NT2/D1 (cell line): ENCODE measurements at regions not wholly inside any gene's neighbourhood (a gene's known extent, or its start where the extent isn't known, plus 50 kb on each side); places are given as distances from the start of the nearest gene placed in this dataset.
A peak's percentile ranks its signal among the peaks of the same experiment; 100 is the strongest.
"Not testable (repeated sequence)": the region's sequence is repeated elsewhere in the genome, so short reads cannot be mapped to it uniquely, and the experiment has no call there.

Experiments used
- DNase-seq: peaks from one replicate; pipeline ENCODE4 v3.0.0-alpha.2; 2011; ENCODE audit warnings: low read depth, low spot score
- H3K27me3 ChIP-seq: 2 replicates; pipeline ENCODE4 v1.6.0; 2011; ENCODE audit warnings: mild to moderate bottlenecking; ENCODE audit not compliant: insufficient read length, insufficient read depth
- H3K36me3 ChIP-seq: 2 replicates; pipeline ENCODE4 v1.6.1; 2011; ENCODE audit warnings: mild to moderate bottlenecking, low read length, mixed read lengths; ENCODE audit not compliant: insufficient read depth, insufficient read length
- H3K4me1 ChIP-seq: 2 replicates; pipeline ENCODE4 v1.5.1; 2011; ENCODE audit not compliant: insufficient read depth, insufficient read length
- H3K4me3 ChIP-seq: 2 replicates; pipeline ENCODE4 v1.5.1; 2011; ENCODE audit warnings: low read depth; ENCODE audit not compliant: insufficient read length
- H3K9ac ChIP-seq: 2 replicates; pipeline ENCODE4 v1.6.0; 2011; ENCODE audit warnings: low read depth; ENCODE audit not compliant: insufficient read length
- H3K9me3 ChIP-seq: 2 replicates; pipeline ENCODE4 v1.5.1; 2011; ENCODE audit warnings: mild to moderate bottlenecking, low read length; ENCODE audit not compliant: insufficient read depth

GRCh38 chr3:91287344-91287743 is 2179.9 kb downstream of the EPHA3 start:
- not testable (repeated sequence) for H3K9ac ChIP-seq, H3K27me3 ChIP-seq, H3K9me3 ChIP-seq, H3K36me3 ChIP-seq, H3K4me3 ChIP-seq, H3K4me1 ChIP-seq
- DNase-seq = peak; percentile 0

GRCh38 chr3:91291388-91291787 is 2184.0 kb downstream of the EPHA3 start:
- not testable (repeated sequence) for H3K9me3 ChIP-seq, H3K9ac ChIP-seq, H3K27me3 ChIP-seq, H3K36me3 ChIP-seq, H3K4me1 ChIP-seq, H3K4me3 ChIP-seq
- peak; percentile 22 for DNase-seq
